ENCODE measurements at regions not wholly inside any gene's neighbourhood (a gene's known extent, or its start where the extent isn't known, plus 50 kb on each side); places are given as distances from the start of the nearest gene placed in this dataset.

DNA sequence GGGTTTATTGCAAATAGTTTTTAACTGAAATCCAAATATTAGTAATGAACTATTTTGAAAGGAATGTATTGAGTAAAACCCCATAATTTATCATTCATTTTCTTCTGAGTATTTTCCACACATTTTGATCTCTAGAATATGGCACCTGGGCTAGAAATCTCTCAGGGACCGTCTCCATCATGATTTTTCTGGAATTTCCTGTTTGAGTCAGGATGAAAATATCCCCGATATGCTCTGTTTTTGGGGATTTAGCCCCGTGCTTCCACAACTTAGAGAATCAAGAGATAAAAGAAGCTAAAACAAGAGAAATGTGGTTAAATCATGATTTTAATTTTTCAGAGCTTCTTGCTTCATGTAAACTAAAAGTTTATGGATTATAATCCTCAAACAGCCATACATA, 114.2 kb downstream of the SPCS3 start:
- H3K4me3 Mint-ChIP-seq = no peak overlapping the region
- Histone ChIP-seq H3K23ac (ENCODE audit: insufficient read length, low read depth, low read length) (no peak overlapping the region), H3K18ac (ENCODE audit: insufficient read length, low read depth, low read length) (no peak overlapping the region), H3T11ph (ENCODE audit: low read length) (no peak overlapping the region), H3K56ac (ENCODE audit: insufficient read length, low read depth, low read length) (no peak overlapping the region), H3K4ac (ENCODE audit: low read depth, low read length) (no peak overlapping the region), H2BK5ac (ENCODE audit: insufficient read length, low read length) (no peak overlapping the region), H2AFZ (ENCODE audit: low read length) (no peak overlapping the region), H3K9ac (ENCODE audit: extremely low read depth, insufficient read length, low read length) (no peak overlapping the region), H2BK15ac (ENCODE audit: low read depth, low read length) (no peak overlapping the region), H4K91ac (ENCODE audit: insufficient read length, low read depth, low read length) (no peak overlapping the region), H4K8ac (replicated peaks; ENCODE audit: insufficient read length, low read depth, low read length) (no peak overlapping the region), H3K79me2 (ENCODE audit: insufficient read depth, low read length) (no peaks in the 10 kb centered on the region), H3K4me1 (ENCODE audit: insufficient read depth, low read length) (no peaks in the 10 kb centered on the region), H4K20me1 (ENCODE audit: control insufficient read depth, insufficient read depth, insufficient read length) (no peaks in the 10 kb centered on the region), H2AK5ac (ENCODE audit: insufficient read length, low read length) (no peak overlapping the region), H4K5ac (ENCODE audit: insufficient read length, low read depth, low read length) (no peak overlapping the region), H3K27me3 (ENCODE audit: insufficient read depth, low read length) (no peaks in the 10 kb centered on the region), H3K79me1 (ENCODE audit: insufficient read depth, low read depth, low read length, poor library complexity, severe bottlenecking) (no peaks in the 10 kb centered on the region), H2BK20ac (ENCODE audit: low read depth, low read length, poor library complexity, severe bottlenecking) (no peak overlapping the region), H3K14ac (ENCODE audit: insufficient read depth, low read length) (no peak overlapping the region), H2BK120ac (ENCODE audit: low read depth, low read length, poor library complexity, severe bottlenecking) (no peak overlapping the region), H3K4me2 (ENCODE audit: insufficient read depth, insufficient read length, low read length) (no peak overlapping the region), H3K27ac (ENCODE audit: insufficient read length, low read depth, low read length) (no peak overlapping the region), H2BK12ac (ENCODE audit: insufficient read length, low read depth, low read length) (no peak overlapping the region), H3K23me2 (ENCODE audit: insufficient read length, low read depth, low read length, poor library complexity, severe bottlenecking) (no peaks in the 10 kb centered on the region), H3K9me3 (ENCODE audit: control insufficient read depth, low read depth, low read length) (no peaks in the 10 kb centered on the region)
- WGBS (ENCODE audit: extremely low coverage, insufficient read length, low lambda C conversion rate) = no CpG with 5 or more reads among the region's 3 CpGs
- no peaks in the 10 kb centered on the region for H3K4me1 Mint-ChIP-seq
- no peaks in the 10 kb centered on the region for H3K36me3 Mint-ChIP-seq (ENCODE audit: insufficient read depth in 1 of 3, low read depth in 3 of 3)
- H3K27ac Mint-ChIP-seq = no peak overlapping the region
- no peaks in the 10 kb centered on the region for H3K27me3 Mint-ChIP-seq (ENCODE audit: low read depth)
- TF ChIP-seq, protein P1, sequence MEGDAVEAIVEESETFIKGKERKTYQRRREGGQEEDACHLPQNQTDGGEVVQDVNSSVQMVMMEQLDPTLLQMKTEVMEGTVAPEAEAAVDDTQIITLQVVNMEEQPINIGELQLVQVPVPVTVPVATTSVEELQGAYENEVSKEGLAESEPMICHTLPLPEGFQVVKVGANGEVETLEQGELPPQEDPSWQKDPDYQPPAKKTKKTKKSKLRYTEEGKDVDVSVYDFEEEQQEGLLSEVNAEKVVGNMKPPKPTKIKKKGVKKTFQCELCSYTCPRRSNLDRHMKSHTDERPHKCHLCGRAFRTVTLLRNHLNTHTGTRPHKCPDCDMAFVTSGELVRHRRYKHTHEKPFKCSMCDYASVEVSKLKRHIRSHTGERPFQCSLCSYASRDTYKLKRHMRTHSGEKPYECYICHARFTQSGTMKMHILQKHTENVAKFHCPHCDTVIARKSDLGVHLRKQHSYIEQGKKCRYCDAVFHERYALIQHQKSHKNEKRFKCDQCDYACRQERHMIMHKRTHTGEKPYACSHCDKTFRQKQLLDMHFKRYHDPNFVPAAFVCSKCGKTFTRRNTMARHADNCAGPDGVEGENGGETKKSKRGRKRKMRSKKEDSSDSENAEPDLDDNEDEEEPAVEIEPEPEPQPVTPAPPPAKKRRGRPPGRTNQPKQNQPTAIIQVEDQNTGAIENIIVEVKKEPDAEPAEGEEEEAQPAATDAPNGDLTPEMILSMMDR (conservative IDR thresholded peaks at IDR 0.05) = no peak
- no peaks in the 10 kb centered on the region for H3K9me3 Mint-ChIP-seq
- DNase-seq = no peak
